ENCODE measurements at regions not wholly inside any gene's neighbourhood (a gene's known extent, or its start where the extent isn't known, plus 50 kb on each side); places are given as distances from the start of the nearest gene placed in this dataset.

- H3K9ac ChIP-seq (ENCODE audit: low read length), result no peak overlapping the region
- no peak for DNase-seq
- H3K4me1 ChIP-seq (ENCODE audit: low read length), result no peaks in the 10 kb centered on the region
- H3K27me3 ChIP-seq (ENCODE audit: low read length), result no peaks in the 10 kb centered on the region
- H3K36me3 ChIP-seq (ENCODE audit: insufficient read depth, low read length), result no peaks in the 10 kb centered on the region
- no peak overlapping the region for H2AFZ ChIP-seq (ENCODE audit: low read length)
- no peaks in the 10 kb centered on the region for H4K20me1 ChIP-seq (ENCODE audit: insufficient read depth, low read depth, low read length)
- no peaks in the 10 kb centered on the region for H3K9me3 ChIP-seq (ENCODE audit: low read length)
- no peaks in the 10 kb centered on the region for H3K9me2 ChIP-seq (replicated peaks; ENCODE audit: insufficient read depth, low read length)
- no peak overlapping the region for H3K27ac ChIP-seq (ENCODE audit: low read length)
- H3K79me2 ChIP-seq (ENCODE audit: low read length), result no peaks in the 10 kb centered on the region
- H3K4me3 ChIP-seq (ENCODE audit: low read length), result no peak overlapping the region
- H3K4me2 ChIP-seq (ENCODE audit: low read depth, low read length, poor library complexity, severe bottlenecking), result no peak overlapping the region
These were observed 85.6 kb upstream of the ZRANB2 start for GRCh38 chr1:71166178-71167173.

- Histone ChIP-seq H3K79me2 (ENCODE audit: low read length) (no peaks in the 10 kb centered on the region), H3K9me3 (ENCODE audit: low read length) (no peaks in the 10 kb centered on the region), H3K9me2 (replicated peaks; ENCODE audit: insufficient read depth, low read length) (no peaks in the 10 kb centered on the region), H3K36me3 (ENCODE audit: insufficient read depth, low read length) (no peaks in the 10 kb centered on the region), H3K27me3 (ENCODE audit: low read length) (no peaks in the 10 kb centered on the region), H4K20me1 (ENCODE audit: insufficient read depth, low read depth, low read length) (no peaks in the 10 kb centered on the region), H2AFZ (ENCODE audit: low read length) (no peak overlapping the region), H3K27ac (ENCODE audit: low read length) (no peak overlapping the region), H3K4me3 (ENCODE audit: low read length) (no peak overlapping the region), H3K4me2 (ENCODE audit: low read depth, low read length, poor library complexity, severe bottlenecking) (no peak overlapping the region), H3K4me1 (ENCODE audit: low read length) (no peaks in the 10 kb centered on the region), H3K9ac (ENCODE audit: low read length) (no peak overlapping the region)
- DNase-seq, result no peak
These were observed 76.9 kb upstream of the ZRANB2 start for GRCh38 chr1:71157715-71158114.

- H3K4me1 ChIP-seq (ENCODE audit: low read length), result no peaks in the 10 kb centered on the region
- no peaks in the 10 kb centered on the region for H3K9me3 ChIP-seq (ENCODE audit: low read length)
- no peak overlapping the region for H3K27ac ChIP-seq (ENCODE audit: low read length)
- no peaks in the 10 kb centered on the region for H3K27me3 ChIP-seq (ENCODE audit: low read length)
- no peak for DNase-seq
- H2AFZ ChIP-seq (ENCODE audit: low read length), result no peak overlapping the region
- no peaks in the 10 kb centered on the region for H3K36me3 ChIP-seq (ENCODE audit: insufficient read depth, low read length)
- H3K9me2 ChIP-seq (replicated peaks; ENCODE audit: insufficient read depth, low read length), result no peaks in the 10 kb centered on the region
- H3K79me2 ChIP-seq (ENCODE audit: low read length), result no peaks in the 10 kb centered on the region
- H4K20me1 ChIP-seq (ENCODE audit: insufficient read depth, low read depth, low read length), result no peaks in the 10 kb centered on the region
- H3K4me2 ChIP-seq (ENCODE audit: low read depth, low read length, poor library complexity, severe bottlenecking), result no peak overlapping the region
- no peak overlapping the region for H3K4me3 ChIP-seq (ENCODE audit: low read length)
- H3K9ac ChIP-seq (ENCODE audit: low read length), result no peak overlapping the region
These were observed 76.3 kb upstream of the ZRANB2 start for GRCh38 chr1:71157151-71157550.

GRCh38 chr1:71156590-71156989, 75.8 kb upstream of the ZRANB2 start:
- H4K20me1 ChIP-seq (ENCODE audit: insufficient read depth, low read depth, low read length), result no peaks in the 10 kb centered on the region
- no peak overlapping the region for H2AFZ ChIP-seq (ENCODE audit: low read length)
- DNase-seq, result no peak
- no peak overlapping the region for H3K4me2 ChIP-seq (ENCODE audit: low read depth, low read length, poor library complexity, severe bottlenecking)
- no peaks in the 10 kb centered on the region for H3K79me2 ChIP-seq (ENCODE audit: low read length)
- no peak overlapping the region for H3K27ac ChIP-seq (ENCODE audit: low read length)
- H3K9me3 ChIP-seq (ENCODE audit: low read length), result no peaks in the 10 kb centered on the region
- H3K9ac ChIP-seq (ENCODE audit: low read length), result no peak overlapping the region
- no peaks in the 10 kb centered on the region for H3K4me1 ChIP-seq (ENCODE audit: low read length)
- no peaks in the 10 kb centered on the region for H3K9me2 ChIP-seq (replicated peaks; ENCODE audit: insufficient read depth, low read length)
- H3K4me3 ChIP-seq (ENCODE audit: low read length), result no peak overlapping the region
- no peaks in the 10 kb centered on the region for H3K36me3 ChIP-seq (ENCODE audit: insufficient read depth, low read length)
- H3K27me3 ChIP-seq (ENCODE audit: low read length), result no peaks in the 10 kb centered on the region

GRCh38 chr1:71154429-71154828, 73.6 kb upstream of the ZRANB2 start:
- H3K27ac ChIP-seq (ENCODE audit: low read length), result no peak overlapping the region
- H3K27me3 ChIP-seq (ENCODE audit: low read length), result no peaks in the 10 kb centered on the region
- H3K4me2 ChIP-seq (ENCODE audit: low read depth, low read length, poor library complexity, severe bottlenecking), result no peak overlapping the region
- no peaks in the 10 kb centered on the region for H4K20me1 ChIP-seq (ENCODE audit: insufficient read depth, low read depth, low read length)
- H3K9me2 ChIP-seq (replicated peaks; ENCODE audit: insufficient read depth, low read length), result no peaks in the 10 kb centered on the region
- no peak overlapping the region for H3K9ac ChIP-seq (ENCODE audit: low read length)
- H3K4me1 ChIP-seq (ENCODE audit: low read length), result no peaks in the 10 kb centered on the region
- H3K4me3 ChIP-seq (ENCODE audit: low read length), result no peak overlapping the region
- no peaks in the 10 kb centered on the region for H3K79me2 ChIP-seq (ENCODE audit: low read length)
- H3K9me3 ChIP-seq (ENCODE audit: low read length), result no peaks in the 10 kb centered on the region
- H2AFZ ChIP-seq (ENCODE audit: low read length), result no peak overlapping the region
- DNase-seq, result no peak
- H3K36me3 ChIP-seq (ENCODE audit: insufficient read depth, low read length), result no peaks in the 10 kb centered on the region

GRCh38 chr1:71153826-71154225, 73.0 kb upstream of the ZRANB2 start:
- DNase-seq, result no peak
- H3K27ac ChIP-seq (ENCODE audit: low read length), result no peak overlapping the region
- H4K20me1 ChIP-seq (ENCODE audit: insufficient read depth, low read depth, low read length), result no peaks in the 10 kb centered on the region
- H3K79me2 ChIP-seq (ENCODE audit: low read length), result no peaks in the 10 kb centered on the region
- H3K9ac ChIP-seq (ENCODE audit: low read length), result no peak overlapping the region
- H3K4me2 ChIP-seq (ENCODE audit: low read depth, low read length, poor library complexity, severe bottlenecking), result no peak overlapping the region
- H3K27me3 ChIP-seq (ENCODE audit: low read length), result no peaks in the 10 kb centered on the region
- no peaks in the 10 kb centered on the region for H3K4me1 ChIP-seq (ENCODE audit: low read length)
- H3K9me2 ChIP-seq (replicated peaks; ENCODE audit: insufficient read depth, low read length), result no peaks in the 10 kb centered on the region
- H2AFZ ChIP-seq (ENCODE audit: low read length), result no peak overlapping the region
- H3K4me3 ChIP-seq (ENCODE audit: low read length), result no peak overlapping the region
- no peaks in the 10 kb centered on the region for H3K9me3 ChIP-seq (ENCODE audit: low read length)
- H3K36me3 ChIP-seq (ENCODE audit: insufficient read depth, low read length), result no peaks in the 10 kb centered on the region

DNA sequence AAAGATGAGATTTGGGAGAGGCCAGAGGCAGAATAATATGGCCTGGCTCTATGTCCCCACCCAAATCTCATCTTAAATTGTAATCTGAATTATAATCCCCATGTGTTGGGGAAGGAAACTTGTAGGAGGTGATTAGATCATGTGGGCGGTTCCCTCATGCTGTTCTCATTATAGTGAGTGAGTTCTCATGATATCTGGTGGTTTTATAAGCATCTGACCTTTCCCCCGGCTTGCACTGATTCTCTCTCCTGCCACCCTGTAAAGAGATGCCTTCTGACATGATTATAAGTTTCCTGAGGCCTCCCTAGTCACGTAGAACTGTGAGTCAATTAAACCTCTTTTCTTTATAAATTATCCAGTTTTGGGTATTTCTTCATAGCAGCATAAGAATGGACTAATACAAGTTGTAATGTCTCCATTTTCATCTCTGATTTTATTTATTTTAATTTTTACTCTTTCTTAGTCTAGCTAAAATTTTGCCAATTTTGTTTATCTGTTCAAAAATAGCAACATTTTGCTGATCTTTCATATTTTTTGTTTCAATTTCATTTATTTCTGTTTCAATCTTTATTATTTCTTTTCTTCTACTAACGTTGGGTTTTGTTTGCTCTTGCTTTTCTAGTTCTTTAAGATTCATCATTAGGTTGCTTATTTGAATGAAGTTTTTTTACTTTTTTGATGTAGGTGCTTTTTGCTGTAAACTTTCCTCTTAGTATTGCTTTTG, 67.0 kb upstream of the ZRANB2 start:
- Histone ChIP-seq H3K27me3 (ENCODE audit: low read length) (no peaks in the 10 kb centered on the region), H3K27ac (ENCODE audit: low read length) (no peak overlapping the region), H4K20me1 (ENCODE audit: insufficient read depth, low read depth, low read length) (no peaks in the 10 kb centered on the region), H3K36me3 (ENCODE audit: insufficient read depth, low read length) (no peaks in the 10 kb centered on the region), H3K9me2 (replicated peaks; ENCODE audit: insufficient read depth, low read length) (no peaks in the 10 kb centered on the region), H2AFZ (ENCODE audit: low read length) (no peak overlapping the region), H3K79me2 (ENCODE audit: low read length) (no peaks in the 10 kb centered on the region), H3K9ac (ENCODE audit: low read length) (no peak overlapping the region), H3K9me3 (ENCODE audit: low read length) (no peaks in the 10 kb centered on the region), H3K4me2 (ENCODE audit: low read depth, low read length, poor library complexity, severe bottlenecking) (no peak overlapping the region), H3K4me3 (ENCODE audit: low read length) (no peak overlapping the region), H3K4me1 (ENCODE audit: low read length) (no peaks in the 10 kb centered on the region)
- DNase-seq, result no peak

DNA sequence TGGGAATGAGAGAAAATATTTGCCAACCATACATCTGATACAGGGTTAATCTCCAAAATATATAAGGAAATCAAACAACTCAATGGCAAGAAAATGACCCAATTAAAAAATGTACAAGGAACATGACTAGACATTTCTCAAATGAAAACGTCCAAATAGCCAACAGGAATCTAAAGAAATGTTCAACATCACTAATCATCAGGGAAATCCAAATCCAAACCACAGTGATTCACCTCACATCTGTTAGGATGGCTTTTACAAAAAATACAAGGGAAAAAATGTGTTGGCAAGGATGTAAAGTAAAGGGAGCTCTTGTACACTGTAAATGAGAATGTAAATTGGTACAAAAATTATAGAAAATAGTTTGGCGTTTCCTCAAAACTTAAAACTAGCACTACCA, 54.7 kb upstream of the ZRANB2 start:
- Histone ChIP-seq H3K4me1 (ENCODE audit: low read length) (no peaks in the 10 kb centered on the region), H2AFZ (ENCODE audit: low read length) (no peak overlapping the region), H3K9me2 (replicated peaks; ENCODE audit: insufficient read depth, low read length) (no peaks in the 10 kb centered on the region), H3K4me3 (ENCODE audit: low read length) (no peak overlapping the region), H4K20me1 (ENCODE audit: insufficient read depth, low read depth, low read length) (no peaks in the 10 kb centered on the region), H3K27me3 (ENCODE audit: low read length) (no peaks in the 10 kb centered on the region), H3K36me3 (ENCODE audit: insufficient read depth, low read length) (no peaks in the 10 kb centered on the region), H3K9ac (ENCODE audit: low read length) (no peak overlapping the region), H3K9me3 (ENCODE audit: low read length) (peaks cover 6% of the 10 kb centered on the region; the same call in 1 of the 2 replicates), H3K4me2 (ENCODE audit: low read depth, low read length, poor library complexity, severe bottlenecking) (no peak overlapping the region), H3K79me2 (ENCODE audit: low read length) (no peaks in the 10 kb centered on the region), H3K27ac (ENCODE audit: low read length) (no peak overlapping the region)
- no peak for DNase-seq
